OCI-LY1 (cell line): ENCODE measurements at regions not wholly inside any gene's neighbourhood (a gene's known extent, or its start where the extent isn't known, plus 50 kb on each side); places are given as distances from the start of the nearest gene placed in this dataset.

Source experiments
- CTCF ChIP-seq: fragments of 200-600 bp; sonication (generic), shearing (Covaris generic); IDR thresholded peaks from 2 replicates; pipeline ENCODE4 v1.5.1; 2017; ENCODE audit warnings: mild to moderate bottlenecking, antibody characterized with exemption, low read length, moderate library complexity, mixed read lengths
- EZH2 ChIP-seq: fragments of 200-600 bp; sonication (generic), shearing (Covaris generic); IDR thresholded peaks from 2 replicates; pipeline ENCODE4 v1.8.0; 2017; ENCODE audit warnings: borderline replicate concordance, mixed run types, mild to moderate bottlenecking, antibody characterized with exemption, low read length, moderate library complexity, mixed read lengths

GRCh38 chr12:111064154-111064553 is 143.8 kb upstream of the MYL2 start:
- TF ChIP-seq CTCF (no peak), EZH2 (no peak)
